ENCODE measurements at regions not wholly inside any gene's neighbourhood (a gene's known extent, or its start where the extent isn't known, plus 50 kb on each side); places are given as distances from the start of the nearest gene placed in this dataset.

GRCh38 chr2:219893541-219893940, 266.1 kb downstream of the SLC4A3 start:
- no peak for DNase-seq (ENCODE audit: low read depth in 2 of 2)

GRCh38 chr2:219897456-219897855, 270.0 kb downstream of the SLC4A3 start:
- DNase-seq (ENCODE audit: low read depth in 2 of 2): no peak

GRCh38 chr2:219901155-219901554, 273.7 kb downstream of the SLC4A3 start:
- no peak for DNase-seq (ENCODE audit: low read depth in 2 of 2)

GRCh38 chr2:219902891-219903552, 275.6 kb downstream of the SLC4A3 start:
- DNase-seq (ENCODE audit: low read depth in 2 of 2): no peak

- no peak for DNase-seq (ENCODE audit: low read depth in 2 of 2)
Measured at GRCh38 chr2:219905640-219906039, 278.2 kb downstream of the SLC4A3 start.

GRCh38 chr2:219906114-219907010, 278.9 kb downstream of the SLC4A3 start:
- DNase-seq (ENCODE audit: low read depth in 2 of 2): no peak

DNA sequence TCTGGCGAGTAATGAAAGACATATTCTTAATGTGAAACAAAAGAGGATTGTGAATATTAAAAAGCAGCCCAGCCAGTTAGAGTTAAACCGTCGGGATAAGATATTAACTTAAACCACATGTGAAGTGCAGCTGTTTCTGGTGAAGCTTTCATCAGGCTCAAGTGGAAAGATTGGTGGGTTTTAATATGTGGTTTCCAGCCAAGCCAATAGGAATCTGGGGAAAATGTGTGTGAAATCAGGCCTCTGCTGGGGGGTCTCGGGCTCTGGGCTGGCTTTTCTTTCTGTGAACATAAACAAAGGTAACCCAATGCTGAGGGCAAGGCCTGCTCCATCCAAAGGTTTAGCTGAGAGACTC, 279.6 kb downstream of the SLC4A3 start:
- no peak for DNase-seq (ENCODE audit: low read depth in 2 of 2)

GRCh38 chr2:219908538-219908937, 281.1 kb downstream of the SLC4A3 start:
- no peak for DNase-seq (ENCODE audit: low read depth in 2 of 2)

DNA sequence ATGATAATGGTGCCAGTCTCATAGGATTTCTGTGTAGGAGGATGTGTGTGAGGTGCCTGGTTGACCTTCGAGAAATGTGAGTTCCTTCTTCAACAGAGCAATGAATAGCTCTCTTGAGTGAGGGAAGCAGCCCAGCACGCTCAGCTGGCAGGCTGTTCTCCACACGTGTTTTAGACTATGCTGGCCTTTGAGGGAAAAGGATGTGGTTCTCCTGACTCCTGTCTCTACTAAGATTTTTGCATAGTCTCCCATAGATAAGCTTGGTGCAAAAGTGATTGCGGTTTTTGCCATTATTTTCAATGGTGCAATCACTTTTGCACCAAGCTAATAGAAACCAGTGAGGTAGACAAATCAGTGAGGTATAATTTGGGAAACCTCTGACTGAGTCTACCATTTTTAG, 284.1 kb downstream of the SLC4A3 start:
- no peak for DNase-seq (ENCODE audit: low read depth in 2 of 2)

DNA sequence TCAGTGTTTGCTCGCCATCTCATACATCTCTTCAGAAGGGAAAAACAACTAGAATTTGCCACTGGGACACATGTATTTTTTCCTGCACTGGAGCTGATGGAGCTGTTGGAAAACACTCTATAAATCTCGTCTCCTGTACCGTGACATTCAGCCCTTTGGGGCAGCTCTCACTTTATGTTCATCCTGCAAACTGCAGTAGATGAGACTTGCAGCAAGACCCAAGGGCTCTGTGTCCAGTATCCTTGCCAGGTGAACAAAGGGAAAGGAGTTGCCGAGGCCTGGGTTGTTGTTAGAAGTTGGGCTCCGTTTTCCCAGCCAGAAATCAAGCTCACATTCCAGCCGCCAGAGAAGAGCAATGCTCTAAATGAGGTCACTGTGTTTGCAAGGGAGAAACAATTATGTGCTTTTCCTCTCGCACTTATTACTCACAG, 285.1 kb downstream of the SLC4A3 start:
- DNase-seq (ENCODE audit: low read depth in 2 of 2): no peak

DNA sequence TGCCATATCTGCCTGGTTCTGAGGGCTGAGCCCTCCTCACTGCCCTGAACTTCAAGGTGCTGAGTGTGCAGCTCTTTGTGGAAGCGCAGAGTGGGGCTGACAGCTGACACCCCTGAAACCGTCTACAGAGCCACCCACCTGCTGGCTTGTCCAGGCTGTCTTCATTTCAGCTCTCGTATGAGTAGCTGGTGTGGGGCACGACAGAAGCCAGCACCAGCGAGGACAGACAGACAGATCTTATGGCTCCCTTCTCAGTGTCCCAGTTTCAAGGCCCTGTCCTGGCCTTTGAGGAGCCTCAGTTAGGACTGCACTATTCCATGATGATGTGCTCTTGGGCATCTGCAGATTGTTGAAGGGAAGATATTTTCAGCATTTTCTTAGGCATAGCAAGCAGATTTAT, 287.1 kb downstream of the SLC4A3 start:
- no peak for DNase-seq (ENCODE audit: low read depth in 2 of 2)

DNA sequence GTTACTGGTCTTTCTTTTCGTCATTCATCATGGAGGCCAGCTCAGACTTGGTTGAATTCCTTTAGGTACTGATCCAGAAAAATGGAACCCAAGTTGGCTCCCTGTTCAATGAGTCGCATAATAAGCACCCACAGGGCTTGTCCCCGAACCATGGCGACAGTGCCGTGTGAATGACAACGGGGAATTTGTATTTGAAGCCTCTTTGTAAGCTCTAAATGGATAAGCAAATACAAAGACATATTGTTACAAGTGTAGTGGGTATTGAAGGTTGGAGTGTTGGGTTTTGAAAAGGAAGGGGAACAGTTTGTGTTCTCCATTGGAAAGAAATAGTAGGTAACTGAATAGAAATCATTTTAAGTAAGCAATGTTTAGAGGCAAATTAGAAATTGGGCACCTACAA, 288.9 kb downstream of the SLC4A3 start:
- DNase-seq (ENCODE audit: low read depth in 2 of 2): no peak

- DNase-seq (ENCODE audit: low read depth in 2 of 2): no peak
Measured at GRCh38 chr2:219916726-219917440, 289.5 kb downstream of the SLC4A3 start.

DNA sequence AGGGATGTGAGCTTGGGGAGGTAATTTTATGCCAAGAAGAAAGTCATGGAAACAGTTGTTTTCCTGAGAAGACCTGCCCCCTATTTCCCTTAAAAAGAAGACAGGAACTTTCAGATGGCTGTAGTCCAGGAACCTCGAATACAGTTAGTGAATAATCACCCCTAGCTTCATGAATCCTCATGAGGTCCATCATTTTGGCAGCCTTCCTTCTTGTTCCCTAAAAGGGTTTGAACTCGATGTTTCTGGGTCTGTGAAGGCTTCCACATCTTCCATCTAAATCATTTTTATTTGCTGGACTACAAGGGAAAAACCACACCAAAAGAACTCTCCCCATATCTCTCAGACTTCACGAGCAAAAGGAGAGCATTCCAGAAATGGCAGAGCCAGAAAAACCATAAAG, 290.8 kb downstream of the SLC4A3 start:
- DNase-seq (ENCODE audit: low read depth in 2 of 2): no peak

DNA sequence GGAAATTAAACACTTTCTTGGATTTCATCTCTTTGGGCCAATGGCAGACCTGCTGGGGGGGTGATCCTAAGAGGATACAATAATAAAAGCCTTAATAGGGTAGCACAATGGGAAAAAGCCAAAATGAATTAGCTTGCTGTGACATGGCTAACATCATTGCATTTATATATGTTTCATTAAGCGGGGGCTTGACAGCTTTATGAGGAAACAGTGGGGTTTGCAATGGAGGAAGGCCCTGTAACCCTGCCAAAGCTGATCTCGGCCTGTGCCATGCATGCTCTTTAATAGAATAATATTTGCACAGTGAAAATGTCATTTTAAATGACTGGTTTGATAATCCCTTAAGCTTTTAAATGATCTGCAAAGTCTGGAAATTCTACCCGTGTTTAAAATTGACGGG, 291.5 kb downstream of the SLC4A3 start:
- no peak for DNase-seq (ENCODE audit: low read depth in 2 of 2)

DNA sequence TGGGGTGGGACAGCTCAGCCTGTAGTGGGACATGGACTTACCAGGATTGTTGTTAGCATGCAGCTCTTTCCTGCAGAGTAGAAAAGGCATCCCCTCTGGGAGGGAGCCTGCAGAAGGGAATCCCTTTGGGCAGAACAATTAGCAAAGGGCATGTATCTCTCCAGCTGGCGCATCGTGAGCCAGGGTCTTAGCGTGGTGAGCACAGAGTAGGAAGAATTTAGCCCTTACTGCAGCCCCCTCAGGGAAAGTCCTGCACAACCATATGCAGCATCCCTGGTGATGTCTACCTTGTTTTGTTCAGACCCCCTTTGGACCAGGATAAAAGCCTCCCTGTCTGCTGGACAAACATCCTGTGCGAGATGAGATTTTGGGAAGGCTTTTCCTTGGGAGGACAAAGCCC, 292.1 kb downstream of the SLC4A3 start:
- DNase-seq (ENCODE audit: low read depth in 2 of 2): no peak

DNA sequence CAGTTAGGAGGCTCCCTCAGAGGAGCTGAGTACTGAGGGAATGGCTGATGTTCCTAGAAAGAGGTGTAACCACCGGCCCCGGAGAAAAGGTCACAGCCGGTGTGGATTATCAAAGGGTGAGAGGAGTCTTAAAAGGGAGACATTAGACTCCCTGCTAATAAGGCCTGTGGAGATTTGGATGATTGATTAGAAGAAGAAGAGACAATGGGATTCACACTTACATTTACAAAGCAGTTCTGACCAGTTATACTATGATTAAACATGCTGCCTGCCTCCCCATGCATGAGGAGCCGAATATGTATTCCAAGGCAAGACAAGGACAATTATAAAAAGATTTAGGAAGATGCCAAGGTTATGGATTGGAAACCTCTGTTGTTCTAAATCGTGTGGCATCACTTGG, 302.4 kb downstream of the SLC4A3 start:
- no peak for DNase-seq (ENCODE audit: low read depth in 2 of 2)

DNA sequence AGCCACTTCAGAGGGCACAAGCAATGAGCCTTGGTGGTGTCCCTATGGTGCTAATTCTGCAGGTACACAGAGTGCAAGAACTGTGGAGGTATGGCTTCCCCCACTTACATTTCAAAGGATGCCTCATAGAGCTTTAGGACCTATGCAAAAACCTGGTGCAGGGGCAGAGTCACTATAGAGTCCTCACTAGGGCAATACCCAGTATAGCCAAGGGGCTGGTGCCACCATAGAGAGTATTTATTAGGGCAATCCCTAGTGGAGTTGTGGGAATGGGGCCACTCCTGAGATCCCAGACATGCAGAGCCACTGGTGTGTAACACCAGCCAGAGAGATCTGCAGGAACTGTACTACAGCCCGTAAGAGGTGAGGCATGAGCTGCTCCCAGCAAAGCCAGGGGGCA, 312.2 kb downstream of the SLC4A3 start:
- DNase-seq (ENCODE audit: low read depth in 2 of 2): no peak

DNA sequence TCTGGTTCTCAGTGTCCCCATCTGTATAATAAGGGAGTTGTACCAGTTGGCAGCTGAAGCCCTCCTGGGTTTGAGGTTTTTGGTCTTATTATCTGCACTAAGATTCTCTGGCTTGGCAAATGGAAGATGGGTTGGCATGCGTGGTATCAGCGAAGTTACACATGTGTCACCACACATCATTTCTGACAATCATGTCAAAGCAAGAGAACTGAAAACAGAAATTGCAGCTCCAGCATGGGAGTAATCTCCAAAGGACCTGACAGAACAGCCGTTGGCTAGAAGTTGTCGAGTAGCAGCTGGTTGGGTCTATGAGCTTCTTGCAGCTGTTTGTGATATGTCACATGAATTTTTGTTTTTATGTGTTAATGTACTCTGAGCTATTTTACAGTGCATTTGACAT, 317.4 kb downstream of the SLC4A3 start:
- DNase-seq (ENCODE audit: low read depth in 2 of 2): no peak

- no peak for DNase-seq (ENCODE audit: low read depth in 2 of 2)
Measured at GRCh38 chr2:219946021-219946420, 318.6 kb downstream of the SLC4A3 start.

DNA sequence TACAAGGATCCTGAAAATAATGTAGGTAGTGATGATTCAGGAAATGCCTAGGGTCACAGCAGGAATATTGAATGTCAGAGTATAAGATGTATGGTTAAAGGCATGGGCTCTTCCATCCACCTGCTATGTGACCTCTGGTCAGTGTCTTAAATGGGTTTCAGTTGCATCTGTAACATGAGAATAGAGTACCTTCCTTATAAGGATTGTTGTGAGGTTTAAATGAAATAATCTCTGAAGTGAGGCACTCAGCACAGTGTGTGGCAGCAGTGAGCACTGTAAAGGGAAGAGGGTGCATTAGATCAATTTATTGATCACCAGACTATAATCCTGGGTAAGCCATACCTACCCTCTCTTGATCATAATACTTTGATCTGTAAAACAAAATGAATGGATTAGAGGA, 319.1 kb downstream of the SLC4A3 start:
- DNase-seq (ENCODE audit: low read depth in 2 of 2): no peak

DNA sequence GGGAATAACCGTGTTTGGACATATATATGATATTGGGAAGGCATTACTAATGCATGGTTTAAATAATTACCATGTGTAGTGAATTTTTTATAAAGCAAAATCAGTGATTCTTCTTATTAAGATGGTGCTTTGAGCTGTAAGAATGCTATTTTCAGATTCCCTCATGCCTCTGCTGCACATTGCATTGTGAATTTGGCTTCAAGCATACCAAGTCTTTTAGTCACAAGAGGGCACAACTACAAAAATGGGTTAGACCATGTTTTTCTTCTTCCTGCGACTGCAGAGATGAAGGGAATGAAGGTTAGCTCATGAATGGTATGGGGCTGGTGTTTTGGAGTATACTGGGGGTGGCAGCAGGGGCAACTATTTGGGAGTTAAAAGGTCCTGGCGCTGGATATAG, 320.1 kb downstream of the SLC4A3 start:
- no peak for DNase-seq (ENCODE audit: low read depth in 2 of 2)

GRCh38 chr2:219949053-219949452, 321.6 kb downstream of the SLC4A3 start:
- DNase-seq (ENCODE audit: low read depth in 2 of 2): no peak
